Peyer's patch (tissue), 4 donors: ENCODE measurements at regions not wholly inside any gene's neighbourhood (a gene's known extent, or its start where the extent isn't known, plus 50 kb on each side); places are given as distances from the start of the nearest gene placed in this dataset.

Source experiments
- DNase-seq, 3 donors: peaks; one replicate each; pipeline ENCODE4 v3.0.0-alpha.2; 2017 to 2019
- H3K27ac ChIP-seq, 4 donors: fragments of 200-600 bp; sonication (generic); one replicate each; pipeline ENCODE4 v1.5.1; 2016 to 2019
- H3K27me3 ChIP-seq, 2 donors: fragments of 200-600 bp; sonication (generic); one replicate each; pipeline ENCODE4 v1.5.1; 2019
- H3K36me3 ChIP-seq, 3 donors: fragments of 200-600 bp; sonication (generic); one replicate each; pipeline ENCODE4 v1.5.1; 2016 to 2019
- H3K4me1 ChIP-seq, 4 donors: fragments of 200-600 bp; sonication (generic); one replicate each; pipeline ENCODE4 v1.5.1; 2016 to 2019
- H3K4me3 ChIP-seq, 4 donors: fragments of 200-600 bp; sonication (generic); 1 replicate in 3 of 4; 2 replicates in 1 of 4; pipeline ENCODE4 v1.5.1; 2016 to 2019; ENCODE audit warnings: mild to moderate bottlenecking in 1 of 4
- H3K9me3 ChIP-seq, 4 donors: fragments of 200-600 bp; sonication (generic); one replicate each; pipeline ENCODE4 v1.5.1; 2016 to 2019; ENCODE audit warnings: mild to moderate bottlenecking in 1 of 4
- CTCF ChIP-seq, 6 experiments: fragments of 450-650 bp in 4 of 6; fragments of 200-600 bp in 2 of 6; sonication (generic) in 1 of 6; IDR thresholded peaks; one replicate each; pipeline ENCODE4 v1.5.1; 2017 to 2019; ENCODE audit warnings: antibody characterized with exemption in 6 of 6, mild to moderate bottlenecking in 3 of 6, moderate library complexity in 1 of 6
- POLR2A ChIP-seq, 2 donors: fragments of 450-650 bp; IDR thresholded peaks; one replicate each; pipeline ENCODE4 v1.5.1; 2017; ENCODE audit warnings: antibody characterized with exemption in 2 of 2, mild to moderate bottlenecking in 2 of 2, moderate library complexity in 2 of 2

- no peaks in the 10 kb centered on the region for H3K4me1 ChIP-seq
- H3K4me3 ChIP-seq: no peak overlapping the region
- H3K27ac ChIP-seq: no peak overlapping the region
- no peak for DNase-seq
- no peaks in the 10 kb centered on the region for H3K36me3 ChIP-seq
- no peak for TF ChIP-seq POLR2A (IDR thresholded peaks at IDR 0.05)
- TF ChIP-seq CTCF (IDR thresholded peaks at IDR 0.05): no peak
- no peaks in the 10 kb centered on the region for H3K9me3 ChIP-seq
- H3K27me3 ChIP-seq: no peaks in the 10 kb centered on the region
These were observed 166.8 kb downstream of the MACC1 start for GRCh38 chr7:20050241-20050966.

- Histone ChIP-seq H3K4me3 (no peak overlapping the region), H3K4me1 (no peaks in the 10 kb centered on the region), H3K9me3 (no peaks in the 10 kb centered on the region), H3K36me3 (no peaks in the 10 kb centered on the region), H3K27me3 (no peaks in the 10 kb centered on the region), H3K27ac (no peak overlapping the region)
- DNase-seq: no peak
- TF ChIP-seq CTCF (IDR thresholded peaks at IDR 0.05) (no peak), POLR2A (IDR thresholded peaks at IDR 0.05) (no peak)
These were observed 178.5 kb downstream of the MACC1 start for GRCh38 chr7:20038676-20039075.

- Histone ChIP-seq H3K36me3 (no peaks in the 10 kb centered on the region), H3K27me3 (no peaks in the 10 kb centered on the region), H3K9me3 (no peaks in the 10 kb centered on the region), H3K4me3 (no peak overlapping the region), H3K27ac (no peak overlapping the region), H3K4me1 (no peaks in the 10 kb centered on the region)
- DNase-seq: no peak
- TF ChIP-seq POLR2A (IDR thresholded peaks at IDR 0.05) (no peak), CTCF (IDR thresholded peaks at IDR 0.05) (no peak)
These were observed 181.8 kb downstream of the MACC1 start for GRCh38 chr7:20035279-20035875.

- Histone ChIP-seq H3K9me3 (no peaks in the 10 kb centered on the region), H3K4me1 (no peaks in the 10 kb centered on the region), H3K4me3 (no peak overlapping the region), H3K27ac (no peak overlapping the region), H3K36me3 (no peaks in the 10 kb centered on the region), H3K27me3 (no peaks in the 10 kb centered on the region)
- no peak for DNase-seq
- TF ChIP-seq CTCF (IDR thresholded peaks at IDR 0.05) (no peak), POLR2A (IDR thresholded peaks at IDR 0.05) (no peak)
These were observed 183.4 kb downstream of the MACC1 start for GRCh38 chr7:20033621-20034400.

GRCh38 chr7:20032741-20033140 is 184.4 kb downstream of the MACC1 start:
- H3K36me3 ChIP-seq: no peaks in the 10 kb centered on the region
- no peaks in the 10 kb centered on the region for H3K27me3 ChIP-seq
- H3K4me1 ChIP-seq: no peaks in the 10 kb centered on the region
- no peak overlapping the region for H3K27ac ChIP-seq
- no peaks in the 10 kb centered on the region for H3K9me3 ChIP-seq
- DNase-seq: no peak
- TF ChIP-seq CTCF (IDR thresholded peaks at IDR 0.05) (no peak), POLR2A (IDR thresholded peaks at IDR 0.05) (no peak)
- H3K4me3 ChIP-seq: no peak overlapping the region
